ENCODE measurements at regions not wholly inside any gene's neighbourhood (a gene's known extent, or its start where the extent isn't known, plus 50 kb on each side); places are given as distances from the start of the nearest gene placed in this dataset.
"Not testable (repeated sequence)": the region's sequence is repeated elsewhere in the genome, so short reads cannot be mapped to it uniquely, and the experiment has no call there.

- FAIRE-seq; DNase-seq (ENCODE audit: low spot score): not testable (repeated sequence)
Observed at GRCh38 chr13:46467694-46468093, 80.6 kb upstream of the RUBCNL start.

GRCh38 chr13:46466074-46466473, 79.0 kb upstream of the RUBCNL start:
- not testable (repeated sequence) for DNase-seq (ENCODE audit: low spot score); FAIRE-seq

GRCh38 chr13:46463719-46464118, 76.7 kb upstream of the RUBCNL start:
- FAIRE-seq (no peak), DNase-seq (ENCODE audit: low spot score) (no peak)

- DNase-seq (ENCODE audit: low spot score); FAIRE-seq: not testable (repeated sequence)
Observed at GRCh38 chr13:46460223-46460622, 73.2 kb upstream of the RUBCNL start.

- not testable (repeated sequence) for DNase-seq (ENCODE audit: low spot score); FAIRE-seq
Observed at GRCh38 chr13:46457255-46457654, 70.2 kb upstream of the RUBCNL start.

GRCh38 chr13:46455924-46456323, 68.9 kb upstream of the RUBCNL start:
- not testable (repeated sequence) for DNase-seq (ENCODE audit: low spot score); FAIRE-seq

- not testable (repeated sequence) for FAIRE-seq; DNase-seq (ENCODE audit: low spot score)
Observed at GRCh38 chr13:46451145-46451544, 64.1 kb upstream of the RUBCNL start.

- not testable (repeated sequence) for DNase-seq (ENCODE audit: low spot score); FAIRE-seq
Observed at GRCh38 chr13:46449949-46450348, 62.9 kb upstream of the RUBCNL start.

GRCh38 chr13:46448148-46448547, 61.1 kb upstream of the RUBCNL start:
- not testable (repeated sequence) for DNase-seq (ENCODE audit: low spot score); FAIRE-seq

GRCh38 chr13:46437808-46438404, 50.9 kb upstream of the RUBCNL start:
- not testable (repeated sequence) for FAIRE-seq

More at GRCh38 chr13:46437808-46438404, 50.9 kb upstream of the RUBCNL start:
- not testable (repeated sequence) for DNase-seq (ENCODE audit: low spot score)

Measured in urothelium cell line (cell line).